AG09319 (cell line): ENCODE measurements at regions not wholly inside any gene's neighbourhood (a gene's known extent, or its start where the extent isn't known, plus 50 kb on each side); places are given as distances from the start of the nearest gene placed in this dataset.

ENCODE experiments used
- DNase-seq: peaks from one replicate; pipeline ENCODE4 v3.0.0-alpha.2; 2010; ENCODE audit warnings: low read depth; ENCODE audit errors: extremely low read depth
- TF ChIP-seq, protein P1 (sequence below): IDR thresholded peaks from 2 replicates; pipeline ENCODE4 v1.5.1; 2011; ENCODE audit warnings: low read depth, mild to moderate bottlenecking, inconsistent platforms, low read length, moderate library complexity

DNA sequence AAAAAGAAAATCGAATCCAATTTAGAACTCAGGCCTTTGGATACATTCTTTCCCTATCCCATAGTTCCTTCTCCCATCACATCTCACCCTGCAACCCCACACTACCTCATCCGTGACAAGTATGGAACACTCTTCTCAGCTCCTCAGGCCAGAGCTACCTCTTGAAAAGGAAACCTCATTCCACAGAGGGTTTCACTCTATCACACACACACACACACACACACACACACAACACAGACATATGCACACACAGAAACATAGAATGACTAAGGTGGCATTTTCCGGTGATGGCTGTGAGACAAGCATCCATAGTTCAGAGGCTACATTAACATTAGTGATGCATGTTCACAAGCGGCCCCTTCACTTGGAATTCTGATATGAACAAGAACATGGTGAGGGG lies 122.0 kb upstream of the HES1 start:
- TF ChIP-seq, protein P1, sequence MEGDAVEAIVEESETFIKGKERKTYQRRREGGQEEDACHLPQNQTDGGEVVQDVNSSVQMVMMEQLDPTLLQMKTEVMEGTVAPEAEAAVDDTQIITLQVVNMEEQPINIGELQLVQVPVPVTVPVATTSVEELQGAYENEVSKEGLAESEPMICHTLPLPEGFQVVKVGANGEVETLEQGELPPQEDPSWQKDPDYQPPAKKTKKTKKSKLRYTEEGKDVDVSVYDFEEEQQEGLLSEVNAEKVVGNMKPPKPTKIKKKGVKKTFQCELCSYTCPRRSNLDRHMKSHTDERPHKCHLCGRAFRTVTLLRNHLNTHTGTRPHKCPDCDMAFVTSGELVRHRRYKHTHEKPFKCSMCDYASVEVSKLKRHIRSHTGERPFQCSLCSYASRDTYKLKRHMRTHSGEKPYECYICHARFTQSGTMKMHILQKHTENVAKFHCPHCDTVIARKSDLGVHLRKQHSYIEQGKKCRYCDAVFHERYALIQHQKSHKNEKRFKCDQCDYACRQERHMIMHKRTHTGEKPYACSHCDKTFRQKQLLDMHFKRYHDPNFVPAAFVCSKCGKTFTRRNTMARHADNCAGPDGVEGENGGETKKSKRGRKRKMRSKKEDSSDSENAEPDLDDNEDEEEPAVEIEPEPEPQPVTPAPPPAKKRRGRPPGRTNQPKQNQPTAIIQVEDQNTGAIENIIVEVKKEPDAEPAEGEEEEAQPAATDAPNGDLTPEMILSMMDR = no peak
- no peak for DNase-seq

DNA sequence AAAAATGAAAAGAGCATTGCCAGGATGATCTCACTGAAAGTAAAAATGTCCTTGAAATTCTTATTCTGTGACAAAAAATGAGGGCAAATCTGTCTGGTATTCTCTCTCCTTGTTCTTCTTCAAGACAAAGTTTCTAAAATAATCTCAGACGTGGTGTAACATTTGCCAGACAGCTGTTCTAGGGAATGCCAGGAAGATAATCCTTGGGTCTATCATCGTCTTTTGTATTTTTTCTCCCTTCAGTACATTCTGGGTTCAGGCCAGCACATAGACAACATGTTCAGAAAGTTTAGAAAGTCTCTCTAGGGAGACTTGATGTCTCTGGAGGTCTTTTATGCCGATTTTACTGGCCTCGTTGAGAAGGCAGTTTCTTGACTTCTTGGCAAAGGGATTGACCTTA lies 121.2 kb upstream of the HES1 start:
- TF ChIP-seq, protein P1 = no peak

DNA sequence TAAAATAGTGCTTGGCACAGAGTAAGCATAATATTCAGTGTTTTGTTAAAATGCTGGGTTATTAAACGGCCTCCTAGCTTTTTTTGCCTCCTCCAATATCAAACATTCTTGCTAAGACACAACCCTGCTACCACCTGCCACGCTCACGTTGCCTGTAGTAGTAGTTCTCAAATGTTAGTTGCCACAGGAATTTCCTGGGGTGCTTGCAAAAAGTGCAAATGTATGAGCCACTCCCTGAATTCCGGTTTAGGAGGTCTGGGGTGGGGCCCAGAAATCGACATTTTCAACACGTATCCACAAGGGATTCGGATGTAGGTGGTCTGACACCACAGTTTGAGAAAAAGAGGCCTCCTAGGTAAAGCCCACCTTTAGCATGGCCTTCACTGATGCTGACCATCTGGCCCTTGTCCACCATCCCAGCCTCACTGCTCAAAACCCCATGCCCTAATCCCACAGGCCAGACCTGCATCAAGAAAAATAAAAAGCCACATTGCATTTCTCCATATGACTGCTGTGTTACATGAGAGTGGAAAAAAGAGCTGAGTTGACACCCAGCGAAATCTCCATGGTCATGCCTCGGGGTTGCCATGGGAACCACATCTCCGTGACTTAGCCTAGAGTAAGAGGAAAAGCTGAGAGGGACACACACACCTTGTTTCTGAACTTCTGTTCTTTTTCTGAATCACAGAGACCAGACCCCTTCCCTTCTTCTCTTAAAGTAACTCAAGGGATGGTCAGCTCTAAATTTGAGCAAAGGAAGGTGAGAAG lies 116.4 kb upstream of the HES1 start:
- TF ChIP-seq, protein P1 = no peak
- DNase-seq = no peak

More for the DNA sequence above, 121.2 kb upstream of the HES1 start:
- DNase-seq = no peak

DNA sequence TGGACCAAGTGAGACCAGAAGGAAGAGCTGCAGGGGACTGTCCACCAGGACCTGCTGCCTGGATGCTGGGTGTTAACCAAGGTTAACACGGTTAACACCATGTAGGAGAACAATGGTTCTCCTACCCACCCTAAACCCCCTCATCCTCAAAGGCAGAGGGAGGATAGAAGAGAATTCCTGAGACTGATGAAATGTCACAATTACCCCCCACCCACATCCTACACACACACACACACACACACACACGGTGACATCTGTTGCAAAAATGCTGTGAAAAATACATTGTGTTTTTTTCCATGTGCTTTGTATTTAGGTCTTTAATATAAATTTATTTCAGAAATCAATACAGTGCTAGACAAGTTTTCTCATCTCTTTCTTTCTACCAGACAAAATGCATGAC lies 113.9 kb upstream of the HES1 start:
- TF ChIP-seq, protein P1 = no peak
- no peak for DNase-seq

DNA sequence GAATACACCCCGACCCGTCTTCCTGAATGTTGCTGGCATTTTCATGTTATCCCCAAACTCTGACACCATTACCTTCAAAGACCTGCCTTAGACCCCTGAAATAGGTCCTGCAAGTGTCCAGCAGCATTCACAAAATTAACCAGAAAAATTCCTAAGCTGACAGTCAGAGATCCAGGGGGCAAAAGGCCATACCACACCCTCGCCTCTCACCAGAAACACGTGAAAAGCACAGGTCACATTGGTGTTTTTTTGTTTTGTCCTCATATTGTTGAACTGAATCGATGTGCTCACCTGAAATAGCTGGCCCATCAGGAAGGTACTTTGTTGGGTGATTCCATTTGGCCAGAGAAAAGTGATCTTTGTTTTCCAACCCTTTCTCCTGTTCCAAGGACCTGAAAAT lies 113.1 kb upstream of the HES1 start:
- TF ChIP-seq, protein P1 = no peak
- DNase-seq = no peak

DNA sequence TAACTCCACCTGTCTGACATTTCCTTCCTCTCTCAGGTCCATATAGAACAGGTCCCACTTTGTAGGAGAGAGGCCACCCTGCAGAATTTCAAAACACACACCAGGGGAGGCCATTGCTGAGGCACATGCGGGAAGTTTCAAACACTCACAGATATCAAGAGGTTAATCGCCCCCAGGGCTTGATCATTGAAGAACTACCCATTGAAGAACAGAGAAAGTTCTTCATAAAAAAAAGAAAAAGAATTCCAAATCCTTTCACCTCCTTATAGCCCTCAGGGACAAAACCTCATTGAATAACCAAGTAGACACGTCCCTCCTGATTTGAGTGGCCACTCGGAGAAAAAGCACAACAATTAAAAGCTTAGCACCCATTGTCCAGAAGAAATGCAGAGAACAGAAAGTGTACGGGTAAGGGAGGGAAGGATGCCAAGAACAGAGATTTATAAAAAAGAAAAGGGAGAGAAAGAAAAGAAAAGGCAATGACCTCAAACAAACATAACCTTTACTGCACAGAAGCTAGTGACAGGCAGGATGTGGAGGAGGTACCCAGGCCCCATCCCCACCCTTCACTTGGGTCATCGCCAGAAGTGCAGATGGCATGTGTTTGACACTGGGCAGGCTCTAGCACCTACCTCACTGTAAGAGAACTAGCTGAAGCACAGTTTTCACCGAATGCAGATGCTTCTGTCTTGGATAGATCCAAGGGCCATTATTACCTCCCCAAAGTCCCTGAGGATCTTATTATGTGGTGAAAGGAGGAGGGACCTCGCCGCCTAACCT lies 112.3 kb upstream of the HES1 start:
- no peak for DNase-seq
- TF ChIP-seq, protein P1 = no peak

DNA sequence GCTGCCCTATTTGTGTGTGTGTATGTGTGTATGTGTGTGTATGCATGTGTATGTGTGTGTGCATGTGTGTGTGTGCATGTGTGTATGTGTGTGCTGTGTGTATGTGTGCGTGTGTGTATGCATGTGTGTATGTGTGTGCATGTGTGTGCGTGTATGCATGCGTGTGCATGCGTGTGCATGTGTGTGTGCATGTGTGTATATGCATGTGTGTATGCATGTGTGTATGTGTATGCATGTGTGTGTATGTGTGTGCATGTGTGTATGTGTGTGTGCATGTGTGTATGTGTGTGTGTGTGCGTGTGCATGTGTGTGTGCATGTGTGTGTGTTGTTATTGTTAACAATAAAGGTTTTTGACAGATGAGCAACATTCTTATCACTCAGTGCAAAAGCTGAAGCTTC lies 110.8 kb upstream of the HES1 start:
- TF ChIP-seq, protein P1 = no peak
- no peak for DNase-seq
